Endodermal cell (in vitro differentiated cells): ENCODE measurements at regions not wholly inside any gene's neighbourhood (a gene's known extent, or its start where the extent isn't known, plus 50 kb on each side); places are given as distances from the start of the nearest gene placed in this dataset.

ENCODE experiments used
- DNase-seq: peaks from one replicate; pipeline ENCODE4 v3.0.0-alpha.2; 2017
- H3K27ac ChIP-seq: 2 replicates; pipeline ENCODE4 v1.5.1; 2013; ENCODE audit warnings: mild to moderate bottlenecking, low read depth, low read length, moderate library complexity
- H3K27me3 ChIP-seq: 2 replicates; pipeline ENCODE4 v1.6.1; 2013; ENCODE audit warnings: mild to moderate bottlenecking, low read length, moderate library complexity; ENCODE audit not compliant: insufficient read depth, control insufficient read depth, poor library complexity, severe bottlenecking
- H3K36me3 ChIP-seq: 2 replicates; pipeline ENCODE4 v1.7.0; 2013; ENCODE audit warnings: mild to moderate bottlenecking, low read length, moderate library complexity; ENCODE audit not compliant: control insufficient read depth, insufficient read depth
- H3K4me1 ChIP-seq: one replicate; pipeline ENCODE4 v1.7.0; 2013; ENCODE audit warnings: low read length; ENCODE audit not compliant: control insufficient read depth, insufficient read depth
- H3K4me3 ChIP-seq: 2 replicates; pipeline ENCODE4 v1.5.1; 2013; ENCODE audit warnings: mild to moderate bottlenecking, low read length, moderate library complexity
- H3K9ac ChIP-seq: 2 replicates; pipeline ENCODE4 v1.6.1; 2013; ENCODE audit warnings: mild to moderate bottlenecking, low read length, moderate library complexity; ENCODE audit not compliant: poor library complexity, severe bottlenecking; ENCODE audit errors: extremely low read depth
- H3K9me3 ChIP-seq: 2 replicates; pipeline ENCODE4 v1.6.1; 2013; ENCODE audit warnings: mild to moderate bottlenecking, low read length, moderate library complexity; ENCODE audit not compliant: control insufficient read depth
- H3K27ac Mint-ChIP-seq: 2 replicates; pipeline ENCODE4 v1.8.0; 2020; ENCODE audit warnings: mixed read lengths
- H3K27me3 Mint-ChIP-seq: 2 replicates; pipeline ENCODE4 v1.8.0; 2021; ENCODE audit warnings: mild to moderate bottlenecking, mixed read lengths; ENCODE audit not compliant: insufficient read depth
- H3K36me3 Mint-ChIP-seq: 2 replicates; pipeline ENCODE4 v1.8.0; 2020; ENCODE audit warnings: low read depth, mixed read lengths
- H3K4me1 Mint-ChIP-seq: 2 replicates; pipeline ENCODE4 v1.8.0; 2020; ENCODE audit warnings: mixed read lengths
- H3K4me3 Mint-ChIP-seq: 2 replicates; pipeline ENCODE4 v1.8.0; 2020; ENCODE audit warnings: mild to moderate bottlenecking, moderate library complexity, mixed read lengths
- H3K9me3 Mint-ChIP-seq: 2 replicates; pipeline ENCODE4 v1.8.0; 2020; ENCODE audit warnings: mild to moderate bottlenecking, mixed read lengths
- CTCF ChIP-seq: fragments of 200-600 bp; sonication (generic); conservative IDR thresholded peaks from 2 replicates; pipeline ENCODE4 v1.5.0; 2021; ENCODE audit warnings: antibody characterized with exemption, mild to moderate bottlenecking
- WGBS, 2 experiments: methylation state at CpG; one replicate each; pipeline versions ENCODE4 v1.1.5 to v1.1.7; 2013; ENCODE audit warnings: missing lambda C conversion rate in 2 of 2, mixed read lengths in 1 of 2; ENCODE audit not compliant: insufficient coverage in 1 of 2, insufficient read length in 1 of 2; 5-methylcytosine and 5-hydroxymethylcytosine counted together

- Histone ChIP-seq H3K4me1 (no peaks in the 10 kb centered on the region), H3K36me3 (no peaks in the 10 kb centered on the region), H3K27me3 (no peaks in the 10 kb centered on the region), H3K27ac (no peak overlapping the region), H3K4me3 (no peak overlapping the region), H3K9me3 (peaks cover 14% of the 10 kb centered on the region), H3K9ac (no peak overlapping the region)
- peaks cover 5% of the 10 kb centered on the region for H3K36me3 Mint-ChIP-seq
- H3K4me3 Mint-ChIP-seq = no peak overlapping the region
- H3K27ac Mint-ChIP-seq = no peak overlapping the region
- no peak for TF ChIP-seq CTCF
- no peaks in the 10 kb centered on the region for H3K4me1 Mint-ChIP-seq
- no peaks in the 10 kb centered on the region for H3K27me3 Mint-ChIP-seq
- WGBS, 2 experiments = 94% methylated on average over 2 to 7 of the region's 7 CpGs
- DNase-seq = no peak
- H3K9me3 Mint-ChIP-seq = peaks cover 31% of the 10 kb centered on the region
Measured at GRCh38 chr20:51978070-51978501, 175.8 kb upstream of the SALL4 start.

- no peak for DNase-seq
- Histone ChIP-seq H3K36me3 (no peaks in the 10 kb centered on the region), H3K4me1 (no peaks in the 10 kb centered on the region), H3K4me3 (no peak overlapping the region), H3K9me3 (no peaks in the 10 kb centered on the region), H3K9ac (no peak overlapping the region), H3K27me3 (no peaks in the 10 kb centered on the region), H3K27ac (no peak overlapping the region)
- no peak for TF ChIP-seq CTCF
- H3K4me1 Mint-ChIP-seq = no peaks in the 10 kb centered on the region
- no peak overlapping the region for H3K27ac Mint-ChIP-seq
- 92 to 98% methylated on average over 6 of the region's 6 CpGs for WGBS, 2 experiments
- no peak overlapping the region for H3K4me3 Mint-ChIP-seq
- H3K36me3 Mint-ChIP-seq = no peaks in the 10 kb centered on the region
- H3K9me3 Mint-ChIP-seq = peaks cover 6% of the 10 kb centered on the region
- no peaks in the 10 kb centered on the region for H3K27me3 Mint-ChIP-seq
Measured at GRCh38 chr20:51972056-51972455, 169.7 kb upstream of the SALL4 start.

DNA sequence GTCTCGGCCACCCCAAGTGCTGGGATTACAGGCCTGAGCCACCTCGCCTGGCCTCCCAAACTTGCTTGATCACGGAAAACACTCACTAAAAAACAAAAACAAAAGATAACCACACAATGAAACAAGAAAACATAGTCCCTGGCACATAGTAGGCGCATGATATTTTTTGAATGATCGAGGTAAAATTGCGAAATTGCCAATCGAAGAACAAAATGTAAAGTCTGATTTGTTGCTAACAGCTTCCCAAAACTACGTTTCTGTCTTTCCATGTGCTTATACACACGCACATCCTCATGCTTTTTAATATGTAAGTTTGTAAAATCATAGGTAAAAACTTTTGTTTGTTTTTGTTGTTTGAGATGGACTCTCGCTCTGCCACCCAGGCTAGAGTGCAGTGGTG is 168.5 kb upstream of the SALL4 start:
- no peak overlapping the region for H3K27ac ChIP-seq
- Mint-ChIP-seq H3K4me1 (peaks cover 2% of the 10 kb centered on the region), H3K9me3 (no peaks in the 10 kb centered on the region), H3K4me3 (no peak overlapping the region), H3K27ac (no peak overlapping the region), H3K27me3 (no peaks in the 10 kb centered on the region), H3K36me3 (no peaks in the 10 kb centered on the region)
- H3K4me3 ChIP-seq = no peak overlapping the region
- H3K9ac ChIP-seq = no peak overlapping the region
- WGBS, 2 experiments = 97 to 98% methylated on average over 7 to 10 of the region's 10 CpGs
- H3K9me3 ChIP-seq = no peaks in the 10 kb centered on the region
- H3K36me3 ChIP-seq = no peaks in the 10 kb centered on the region
- no peak for TF ChIP-seq CTCF
- no peaks in the 10 kb centered on the region for H3K27me3 ChIP-seq
- no peaks in the 10 kb centered on the region for H3K4me1 ChIP-seq
- no peak for DNase-seq
